ENCODE measurements at regions not wholly inside any gene's neighbourhood (a gene's known extent, or its start where the extent isn't known, plus 50 kb on each side); places are given as distances from the start of the nearest gene placed in this dataset.

- TF ChIP-seq CTCF (IDR thresholded peaks at IDR 0.05): no peak
- TF ChIP-seq PRDM15 (CRISPR knock-in tag; IDR thresholded peaks at IDR 0.05): no peak
- TF ChIP-seq E2F5 (CRISPR knock-in tag; IDR thresholded peaks at IDR 0.05): no peak
- TF ChIP-seq HMGXB4 (CRISPR knock-in tag; IDR thresholded peaks at IDR 0.05): no peak
- no peak for TF ChIP-seq USF2 (CRISPR knock-in tag; IDR thresholded peaks at IDR 0.05)
- no peak for TF ChIP-seq FOXJ3 (CRISPR knock-in tag; IDR thresholded peaks at IDR 0.05; ENCODE audit: borderline replicate concordance)
- no peak for TF ChIP-seq ATF2 (CRISPR knock-in tag; IDR thresholded peaks at IDR 0.05; ENCODE audit: borderline replicate concordance, low read depth)
- TF ChIP-seq SP1 (CRISPR knock-in tag; conservative IDR thresholded peaks at IDR 0.05): no peak
These were observed 900.7 kb downstream of the UQCRFS1 start for GRCh38 chr19:28312269-28312668.

Data from WTC11 (cell line).